Activated CD4-positive, CD25-positive, alpha-beta regulatory T cell treated with anti-CD3 and anti-CD28 coated beads, Interleukin-2, amount 50 U/mL, for 16 hours (primary cell): ENCODE measurements at regions not wholly inside any gene's neighbourhood (a gene's known extent, or its start where the extent isn't known, plus 50 kb on each side); places are given as distances from the start of the nearest gene placed in this dataset.

Experiments used
- DNase-seq: peaks from one replicate; pipeline ENCODE4 v3.0.0-alpha.2; 2020; ENCODE audit warnings: low read depth, low spot score

DNA sequence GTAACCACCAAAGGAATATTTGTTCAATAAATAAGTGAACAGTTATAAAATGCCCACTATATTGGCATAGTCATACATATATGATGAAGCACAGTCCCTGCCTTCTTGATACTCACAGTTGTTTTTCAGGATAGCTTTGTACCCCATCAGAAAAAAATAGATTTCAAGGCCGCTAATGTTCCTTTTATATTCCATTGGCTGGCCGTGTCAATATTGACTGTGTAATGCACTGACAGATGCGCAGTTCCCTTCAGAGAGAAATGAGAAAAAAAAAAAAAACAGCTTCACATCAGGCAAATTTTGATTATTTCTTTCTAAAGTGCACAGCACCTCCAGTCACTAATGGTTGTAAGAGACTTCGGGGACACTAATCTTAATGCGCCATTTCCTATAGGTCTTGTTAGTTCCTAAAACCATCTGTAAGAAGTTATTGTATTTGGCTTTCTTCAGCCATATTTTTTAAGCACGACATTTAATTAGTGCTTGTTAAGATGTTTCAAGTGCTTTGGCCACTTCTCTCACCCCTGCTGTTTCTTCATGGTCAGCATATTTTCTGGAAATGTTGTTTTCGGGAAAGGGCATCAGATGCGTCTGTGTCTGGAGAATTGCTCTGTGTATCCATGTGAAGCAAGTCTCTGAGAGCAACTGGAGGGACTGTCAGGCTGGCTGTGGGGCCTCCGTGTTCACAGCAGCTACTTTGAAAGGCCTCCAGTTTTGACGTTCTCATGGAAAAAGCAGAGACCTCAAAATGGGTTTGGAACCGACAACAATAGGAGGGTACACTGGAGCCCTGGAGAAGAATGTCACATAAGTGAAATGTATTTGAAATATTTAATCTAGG lies 378.3 kb downstream of the MTX2 start:
- DNase-seq: no peak

- DNase-seq: no peak
Observed at GRCh38 chr2:176648700-176649297, 379.6 kb downstream of the MTX2 start.

DNA sequence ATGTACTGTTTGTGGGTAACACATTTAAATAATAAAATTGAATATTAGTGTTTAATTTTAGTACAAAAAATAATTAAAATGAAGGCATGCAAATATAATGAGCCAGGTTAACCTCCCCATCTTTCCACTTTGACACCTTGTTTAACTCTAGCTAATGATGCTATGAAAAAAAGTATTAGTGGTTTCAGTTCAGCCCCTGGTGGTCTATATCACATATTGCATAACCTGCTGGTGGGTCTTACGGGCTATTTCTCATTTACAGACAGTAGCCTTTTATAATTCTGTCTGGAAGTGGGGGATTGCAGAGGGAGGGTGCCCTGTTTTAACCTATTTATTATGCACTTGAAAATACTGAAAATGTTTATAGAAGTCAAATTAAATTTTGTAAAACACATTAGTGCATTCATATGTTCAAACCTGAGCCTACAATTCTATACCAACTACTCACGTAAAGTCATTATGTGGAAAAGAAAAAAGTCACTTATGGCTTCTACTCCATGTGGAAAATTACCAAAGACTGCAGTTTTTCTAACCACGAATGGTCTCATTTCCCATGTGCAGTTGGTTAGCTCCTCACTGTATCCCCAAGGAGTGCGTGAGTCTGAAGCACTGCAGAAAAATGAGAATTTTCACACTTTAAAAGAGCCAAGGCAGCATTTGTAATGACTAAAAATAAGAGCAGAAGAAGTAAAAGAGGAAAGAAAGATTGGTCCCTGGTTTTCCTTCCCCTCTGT lies 381.0 kb downstream of the MTX2 start:
- no peak for DNase-seq

GRCh38 chr2:176650838-176651555 lies 381.8 kb downstream of the MTX2 start:
- DNase-seq: no peak

DNA sequence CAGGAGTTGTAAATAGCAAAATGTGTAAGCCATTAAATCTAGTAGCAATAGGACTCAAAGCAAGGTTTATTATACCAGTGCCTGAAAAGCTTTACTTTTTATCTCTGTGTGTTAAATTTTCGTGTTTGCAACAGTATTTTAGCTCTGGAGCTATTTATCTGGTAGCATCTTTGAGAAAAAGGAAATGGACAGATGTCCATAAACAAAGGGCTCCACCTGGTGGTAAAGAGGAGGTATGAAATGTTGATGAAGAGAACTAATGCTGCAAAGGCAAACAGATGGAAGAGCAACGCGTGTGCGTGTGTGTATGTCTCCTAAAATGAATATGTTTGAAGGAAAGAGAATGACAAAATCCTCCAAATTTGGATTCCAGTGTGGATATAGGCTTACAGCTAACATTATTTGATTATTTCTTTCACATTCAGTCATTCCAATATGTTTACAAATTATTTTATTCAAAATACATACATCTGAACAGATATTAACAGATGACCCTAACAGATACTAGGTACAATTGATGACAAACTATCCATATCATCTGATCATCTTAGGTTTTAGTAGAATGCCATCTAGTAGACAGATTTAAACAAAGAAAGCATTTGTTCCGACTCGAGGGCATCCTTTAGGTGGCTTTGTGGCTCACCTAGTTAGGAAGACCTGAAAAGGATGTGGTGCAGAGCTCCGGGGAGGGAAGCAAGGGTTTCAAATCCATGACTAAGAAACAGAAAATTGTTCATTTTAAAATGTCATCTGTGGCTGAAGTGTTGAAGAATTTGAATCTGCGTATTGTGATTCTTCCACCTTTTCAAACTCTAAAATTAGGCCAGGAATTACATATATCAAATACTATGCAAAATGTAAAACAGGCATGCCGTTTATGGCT lies 383.3 kb downstream of the MTX2 start:
- no peak for DNase-seq

GRCh38 chr2:176653479-176654443 lies 384.5 kb downstream of the MTX2 start:
- no peak for DNase-seq

DNA sequence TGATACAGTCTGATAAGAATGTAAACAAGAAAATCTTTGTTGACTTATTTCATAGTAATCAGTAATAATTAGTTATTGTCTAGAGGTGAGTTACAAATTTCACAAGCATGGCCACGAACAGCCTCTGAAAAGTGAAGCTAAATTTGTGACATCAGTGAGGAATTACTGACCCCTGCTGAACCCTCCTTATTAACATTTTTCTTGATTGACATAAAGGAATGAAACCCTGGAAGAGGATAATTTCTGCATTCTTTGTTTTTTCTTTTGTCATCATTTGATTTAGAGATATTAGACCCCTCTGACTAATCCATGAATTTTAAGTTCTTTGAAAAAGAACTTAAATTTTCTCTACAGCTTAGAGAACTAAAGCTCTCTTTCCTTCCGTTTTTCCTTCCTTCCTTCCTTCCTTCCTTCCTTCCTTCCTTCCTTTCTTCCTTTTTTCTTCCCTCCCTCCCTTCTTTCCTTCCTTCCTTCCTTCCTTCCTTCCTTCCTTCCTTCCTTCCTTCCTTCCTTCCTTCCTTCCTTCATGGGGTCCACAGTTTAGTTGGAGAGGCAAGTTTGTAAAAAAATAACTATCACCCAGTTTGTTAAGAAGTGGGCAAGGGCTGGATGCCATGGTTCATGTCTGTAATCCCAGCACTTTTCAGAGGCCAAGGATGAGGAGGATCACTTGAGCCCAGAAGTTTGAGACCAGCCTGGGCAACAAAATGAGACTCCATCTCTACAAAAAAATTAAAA lies 387.0 kb downstream of the MTX2 start:
- no peak for DNase-seq

- no peak for DNase-seq
Observed at GRCh38 chr2:176656776-176657140, 387.5 kb downstream of the MTX2 start.

- no peak for DNase-seq
Observed at GRCh38 chr2:176657393-176657792, 388.2 kb downstream of the MTX2 start.

GRCh38 chr2:176658708-176659107 lies 389.5 kb downstream of the MTX2 start:
- DNase-seq: no peak

DNA sequence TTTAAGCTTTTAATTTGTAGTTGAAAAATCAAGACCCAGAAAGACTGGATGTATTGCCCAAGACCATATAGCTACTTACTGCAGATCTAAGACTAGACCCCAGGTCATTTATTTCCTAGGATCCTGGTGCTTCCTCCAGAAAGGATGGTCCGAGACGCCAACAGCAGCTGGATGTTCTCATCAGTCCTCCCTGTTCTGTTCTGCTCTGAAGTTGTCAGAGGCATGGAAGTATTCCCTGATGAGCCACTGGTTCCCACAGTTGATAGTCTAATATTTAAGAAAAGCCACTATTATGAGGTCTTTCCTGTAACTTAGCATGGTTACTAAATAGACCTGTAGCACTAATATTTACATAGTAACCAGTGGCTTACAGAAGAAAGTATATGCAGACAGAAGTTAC lies 393.5 kb downstream of the MTX2 start:
- no peak for DNase-seq

GRCh38 chr2:176664478-176664877 lies 395.2 kb downstream of the MTX2 start:
- no peak for DNase-seq

DNA sequence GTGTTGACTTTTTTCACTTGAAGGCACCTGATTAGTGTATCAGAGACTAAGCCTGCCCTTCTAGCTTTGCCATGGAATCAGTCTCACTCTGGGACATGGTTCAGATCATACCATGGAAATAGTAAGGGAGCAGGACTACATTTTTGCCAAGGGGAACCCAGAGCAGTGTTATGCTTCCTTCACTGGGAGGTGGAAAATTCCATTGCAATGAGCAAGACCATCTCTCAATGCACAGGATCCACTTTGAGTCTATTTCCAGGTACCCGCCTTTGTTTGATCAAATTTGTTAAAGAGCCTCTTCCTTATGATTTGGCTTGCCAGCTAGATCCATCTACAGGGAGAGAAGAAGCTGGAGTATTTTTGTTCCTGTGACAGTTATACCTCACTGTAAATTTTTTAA lies 395.8 kb downstream of the MTX2 start:
- DNase-seq: no peak

GRCh38 chr2:176668912-176669311 lies 399.7 kb downstream of the MTX2 start:
- DNase-seq: no peak

DNA sequence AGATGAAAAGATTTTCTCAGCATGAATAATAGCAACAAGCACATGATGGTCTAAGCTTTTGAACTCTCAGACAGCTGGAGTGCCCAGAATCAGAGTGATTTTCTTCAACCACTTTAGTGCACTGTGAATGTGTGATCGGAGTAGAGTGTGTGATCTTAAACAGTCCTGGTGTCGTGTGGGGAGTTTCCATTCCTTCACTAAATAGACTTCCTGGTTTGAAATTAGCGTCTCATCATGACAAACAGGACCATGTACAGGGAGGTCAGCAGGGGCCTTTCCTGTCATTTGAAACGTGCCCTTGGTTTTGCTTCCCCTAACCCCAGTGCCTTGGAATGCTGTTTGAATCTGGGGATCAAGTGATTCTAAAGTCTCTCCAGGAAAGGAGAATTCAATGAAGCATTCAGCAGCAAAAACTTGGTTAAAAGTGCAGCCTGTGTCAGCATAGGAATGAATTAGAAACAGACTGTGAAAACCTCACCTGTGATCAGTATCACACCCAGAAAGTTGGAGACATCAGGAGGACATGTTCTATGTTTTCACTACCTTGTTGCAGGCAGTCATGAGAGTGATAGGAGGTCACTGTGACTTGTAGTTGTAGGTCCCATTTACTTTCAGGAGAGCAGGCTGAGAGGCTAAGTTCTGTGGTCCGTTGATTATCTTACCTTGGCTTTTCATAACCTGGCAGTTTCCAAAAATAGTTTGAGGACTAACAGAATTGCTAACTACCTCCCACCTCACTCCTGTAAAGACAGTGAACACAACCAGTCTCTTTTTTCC lies 400.3 kb downstream of the MTX2 start:
- no peak for DNase-seq

GRCh38 chr2:176675271-176675949 lies 406.2 kb downstream of the MTX2 start:
- no peak for DNase-seq

DNA sequence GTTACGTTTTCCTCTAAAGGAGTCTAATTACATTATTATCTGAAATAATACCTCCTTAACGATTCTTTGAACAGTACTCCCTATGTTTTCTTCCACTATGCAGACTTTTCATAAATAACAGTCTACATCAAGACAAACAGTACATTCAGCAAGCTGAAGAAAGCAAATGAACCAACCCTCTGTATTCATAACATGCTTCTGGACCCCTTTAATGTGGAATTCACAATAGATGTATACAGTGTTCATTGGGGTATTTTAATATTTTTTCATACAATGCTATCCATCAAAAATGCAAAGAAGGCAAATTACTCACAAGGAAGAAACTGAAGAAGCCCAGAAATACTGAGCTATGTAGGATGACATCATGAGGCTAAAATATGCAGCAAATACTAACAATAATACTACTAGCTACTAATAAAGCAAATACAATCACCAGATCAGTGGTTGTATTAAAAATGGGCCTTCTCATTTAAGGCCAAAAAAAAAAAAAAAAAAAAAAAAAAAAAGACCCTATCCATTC lies 408.6 kb downstream of the MTX2 start:
- DNase-seq: no peak

DNA sequence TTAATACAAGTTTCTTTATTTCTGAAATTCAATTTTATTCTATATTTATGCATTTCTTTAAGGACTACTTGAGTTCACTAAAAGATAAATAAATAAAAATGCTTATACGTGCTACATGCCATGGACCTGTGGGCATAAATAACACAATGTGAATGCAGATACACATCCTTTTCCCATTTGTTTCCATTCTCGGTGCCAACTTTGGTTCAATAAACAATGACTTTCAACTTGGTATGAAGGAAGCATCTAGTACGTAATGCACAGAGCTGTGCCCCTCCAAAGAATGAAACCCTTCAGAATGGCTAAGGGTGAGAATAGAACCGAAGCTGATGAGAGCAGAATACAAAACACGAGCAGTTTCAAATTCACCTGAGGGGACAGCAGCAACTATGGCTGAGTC lies 409.3 kb downstream of the MTX2 start:
- no peak for DNase-seq
